ENCODE measurements at regions not wholly inside any gene's neighbourhood (a gene's known extent, or its start where the extent isn't known, plus 50 kb on each side); places are given as distances from the start of the nearest gene placed in this dataset.

DNA sequence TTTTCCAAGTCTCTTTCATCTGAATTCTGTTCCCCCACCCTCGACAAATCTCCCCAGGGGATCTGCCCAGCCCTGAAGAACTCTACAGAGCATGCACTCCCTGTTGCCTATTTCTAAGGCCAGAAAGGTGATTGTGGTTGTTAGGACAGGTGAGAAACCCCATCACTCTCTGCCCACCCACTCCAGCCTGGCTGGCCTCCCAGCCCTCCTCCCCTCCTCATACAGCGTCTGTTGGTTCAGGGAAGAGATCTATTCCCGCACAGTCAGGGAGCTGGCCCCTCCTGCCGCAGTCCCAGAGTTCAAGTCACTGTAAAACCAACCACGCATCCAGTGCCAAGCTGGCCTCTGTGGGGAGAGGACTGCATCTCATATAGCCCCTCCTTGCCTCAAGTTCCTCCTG lies 98.7 kb downstream of the KCNJ12 start:
- TF ChIP-seq, protein P1, sequence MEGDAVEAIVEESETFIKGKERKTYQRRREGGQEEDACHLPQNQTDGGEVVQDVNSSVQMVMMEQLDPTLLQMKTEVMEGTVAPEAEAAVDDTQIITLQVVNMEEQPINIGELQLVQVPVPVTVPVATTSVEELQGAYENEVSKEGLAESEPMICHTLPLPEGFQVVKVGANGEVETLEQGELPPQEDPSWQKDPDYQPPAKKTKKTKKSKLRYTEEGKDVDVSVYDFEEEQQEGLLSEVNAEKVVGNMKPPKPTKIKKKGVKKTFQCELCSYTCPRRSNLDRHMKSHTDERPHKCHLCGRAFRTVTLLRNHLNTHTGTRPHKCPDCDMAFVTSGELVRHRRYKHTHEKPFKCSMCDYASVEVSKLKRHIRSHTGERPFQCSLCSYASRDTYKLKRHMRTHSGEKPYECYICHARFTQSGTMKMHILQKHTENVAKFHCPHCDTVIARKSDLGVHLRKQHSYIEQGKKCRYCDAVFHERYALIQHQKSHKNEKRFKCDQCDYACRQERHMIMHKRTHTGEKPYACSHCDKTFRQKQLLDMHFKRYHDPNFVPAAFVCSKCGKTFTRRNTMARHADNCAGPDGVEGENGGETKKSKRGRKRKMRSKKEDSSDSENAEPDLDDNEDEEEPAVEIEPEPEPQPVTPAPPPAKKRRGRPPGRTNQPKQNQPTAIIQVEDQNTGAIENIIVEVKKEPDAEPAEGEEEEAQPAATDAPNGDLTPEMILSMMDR (IDR thresholded peaks at IDR 0.05; ENCODE audit: low read length), result no peak
- TF ChIP-seq EZH2 (optimal IDR thresholded peaks at IDR 0.05; ENCODE audit: low read depth, low read length), result no peak
